GM20431 (cell line): ENCODE measurements at regions not wholly inside any gene's neighbourhood (a gene's known extent, or its start where the extent isn't known, plus 50 kb on each side); places are given as distances from the start of the nearest gene placed in this dataset.

Experiments used
- in situ Hi-C: fragments of 300-500 bp; cut with MseI, MboI; formaldehyde crosslinking; loops from one replicate; pipeline ENCODE4 v1.15.0; 2020; ENCODE audit warnings: low sequenced_read_pairs; ENCODE audit not compliant: unreplicated experiment

DNA sequence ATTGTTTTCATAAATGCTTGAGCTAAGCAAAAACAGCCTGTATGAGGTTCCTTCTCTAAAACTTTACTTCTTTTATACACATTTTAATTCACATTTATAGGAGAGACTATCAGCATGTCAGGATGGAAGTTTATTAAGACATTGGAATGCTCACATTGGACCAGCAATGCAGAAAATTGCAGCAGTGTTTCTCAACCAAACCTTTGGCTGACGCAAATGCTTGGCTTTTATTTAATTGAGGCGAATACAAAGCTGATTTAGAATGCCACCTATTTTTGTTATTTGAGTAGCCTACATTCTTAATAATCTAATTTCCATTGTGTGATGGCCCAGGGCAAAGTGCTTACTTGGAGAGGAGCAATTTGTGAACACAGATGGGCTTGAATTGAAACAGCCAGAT is 283.2 kb downstream of the ARL4A start:
- in situ Hi-C loops: no loop called here

- in situ Hi-C loops: no loop called here
Measured at GRCh38 chr7:12974451-12975166, 287.2 kb downstream of the ARL4A start.

DNA sequence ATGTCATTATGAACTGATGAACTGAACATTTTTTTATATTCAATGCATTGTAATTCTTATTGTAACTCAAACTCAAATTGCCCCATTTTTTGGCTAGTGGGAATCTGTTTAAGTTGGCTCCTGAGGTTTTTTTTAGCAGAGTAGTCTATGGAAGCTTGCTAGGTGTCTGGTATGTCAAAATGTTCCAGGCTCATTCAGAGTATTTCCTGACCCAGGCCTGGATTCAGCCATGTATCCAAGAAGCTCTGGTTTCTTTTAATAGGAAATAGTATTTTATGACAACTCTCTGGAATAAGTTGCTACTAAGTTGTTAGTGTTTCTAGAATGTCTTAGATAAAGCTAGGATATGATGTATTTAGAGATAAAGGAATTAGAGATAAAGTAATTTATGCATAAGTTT is 288.0 kb downstream of the ARL4A start:
- in situ Hi-C loops: no loop called here

- in situ Hi-C loops: no loop called here
Measured at GRCh38 chr7:12979181-12979580, 291.7 kb downstream of the ARL4A start.

GRCh38 chr7:12982178-12982577 is 294.7 kb downstream of the ARL4A start:
- in situ Hi-C loops: no loop called here

- in situ Hi-C loops: no loop called here
Measured at GRCh38 chr7:12984117-12984516, 296.7 kb downstream of the ARL4A start.

DNA sequence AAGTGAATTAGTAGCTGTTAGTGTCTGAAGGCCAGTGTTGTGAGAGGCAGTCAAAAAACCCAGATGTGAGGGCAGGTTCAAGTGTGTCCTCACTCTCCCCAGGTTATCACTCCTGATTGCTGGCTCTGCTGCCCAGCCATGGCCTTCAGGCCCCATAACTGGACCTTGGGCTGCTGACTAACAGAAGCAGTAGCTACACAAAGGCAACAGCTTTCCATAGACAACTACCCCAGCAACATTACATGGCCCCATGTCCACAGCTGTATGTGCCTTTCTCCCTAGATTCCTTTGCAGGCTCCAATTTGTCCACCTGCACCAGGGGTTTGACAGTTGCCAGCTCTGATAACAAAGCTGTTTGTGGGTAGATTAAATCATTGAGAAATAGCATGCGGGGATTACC is 297.8 kb downstream of the ARL4A start:
- in situ Hi-C loops: no loop called here

DNA sequence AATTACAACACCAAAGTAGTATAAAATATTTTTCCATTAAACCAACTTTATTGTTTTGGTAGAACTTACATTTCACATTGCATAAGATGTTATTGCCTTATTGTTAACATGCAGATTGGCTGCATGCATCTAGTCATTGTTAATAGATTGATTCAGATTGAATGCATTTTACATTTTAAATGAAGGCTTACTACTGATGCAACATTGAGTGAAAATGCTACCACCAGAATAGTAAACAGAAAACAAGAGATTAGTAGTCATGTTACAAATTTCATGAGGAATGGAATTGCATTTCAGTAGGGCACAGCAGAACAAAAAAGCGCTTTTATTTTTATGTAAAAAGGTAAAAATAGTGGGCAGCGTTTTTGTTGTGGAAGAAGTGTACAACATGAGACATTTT is 298.3 kb downstream of the ARL4A start:
- in situ Hi-C loops: no loop called here

DNA sequence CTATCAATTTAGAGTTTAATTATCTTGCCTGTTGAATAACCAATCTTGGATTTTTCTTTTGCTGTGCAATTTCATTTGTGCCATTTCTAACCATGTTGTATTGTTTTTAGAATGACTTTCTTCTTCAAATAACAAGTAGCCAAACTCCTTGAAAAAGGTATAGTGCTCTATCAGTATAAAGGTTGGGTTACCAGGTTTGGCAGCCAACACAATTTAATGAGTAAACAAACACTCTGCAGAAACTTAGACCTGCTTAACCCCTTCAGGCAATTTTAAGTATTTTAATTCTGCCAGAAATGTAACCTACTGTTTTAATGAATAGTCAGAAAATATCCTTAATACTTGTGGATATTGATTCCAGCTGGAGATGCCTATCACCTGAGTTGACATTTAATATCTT is 299.8 kb downstream of the ARL4A start:
- in situ Hi-C loops: no loop called here

DNA sequence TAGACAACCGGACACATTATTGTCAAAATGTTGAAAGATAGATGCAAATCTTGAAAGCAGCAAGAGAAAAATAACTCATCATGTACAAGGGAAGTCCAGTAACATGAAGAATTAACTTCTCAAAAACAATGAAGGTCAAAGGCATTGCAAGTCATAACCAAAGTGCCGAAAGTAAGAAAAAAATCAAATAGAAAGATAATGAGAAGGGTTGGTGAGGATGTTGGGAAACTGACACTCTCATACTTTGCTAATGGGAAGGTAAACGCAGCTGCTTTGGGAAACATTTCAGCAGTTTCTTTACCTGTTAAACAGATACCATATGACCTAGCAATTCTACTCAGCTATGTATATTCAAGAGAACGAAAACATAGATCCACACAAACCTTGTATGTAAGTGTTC is 303.0 kb downstream of the ARL4A start:
- in situ Hi-C loops: no loop called here

- in situ Hi-C loops: no loop called here
Measured at GRCh38 chr7:12993025-12993424, 305.6 kb downstream of the ARL4A start.

DNA sequence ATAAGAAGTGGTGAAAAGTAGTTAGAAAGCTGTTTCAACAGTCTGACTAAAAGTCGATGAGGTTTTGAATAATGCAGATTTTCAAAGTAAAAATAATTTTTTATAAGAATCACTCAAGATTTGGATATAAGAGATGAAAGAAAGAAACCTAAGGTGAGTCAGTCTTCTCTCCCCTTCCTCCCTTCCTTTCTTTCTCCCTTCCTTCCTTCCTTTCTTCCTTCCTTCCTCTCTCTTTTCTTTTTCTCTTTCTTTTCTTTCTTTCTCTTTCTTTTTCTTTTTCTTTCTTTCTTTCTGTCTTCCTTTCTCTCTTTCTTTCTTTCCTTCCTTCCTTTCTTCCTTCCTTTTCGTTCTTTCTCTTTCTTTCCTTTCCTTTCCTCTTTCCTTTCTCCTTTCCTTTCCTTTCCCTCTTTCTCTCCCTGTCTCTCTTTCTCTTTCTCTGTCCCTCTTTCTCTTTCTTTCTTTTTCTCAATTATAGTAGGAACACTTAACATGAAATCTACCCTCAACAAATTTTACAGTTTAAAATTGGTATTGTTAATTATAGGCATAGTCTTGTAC is 308.6 kb downstream of the ARL4A start:
- in situ Hi-C loops: no loop called here

GRCh38 chr7:13007331-13007730 is 319.9 kb downstream of the ARL4A start:
- in situ Hi-C loops: no loop called here

DNA sequence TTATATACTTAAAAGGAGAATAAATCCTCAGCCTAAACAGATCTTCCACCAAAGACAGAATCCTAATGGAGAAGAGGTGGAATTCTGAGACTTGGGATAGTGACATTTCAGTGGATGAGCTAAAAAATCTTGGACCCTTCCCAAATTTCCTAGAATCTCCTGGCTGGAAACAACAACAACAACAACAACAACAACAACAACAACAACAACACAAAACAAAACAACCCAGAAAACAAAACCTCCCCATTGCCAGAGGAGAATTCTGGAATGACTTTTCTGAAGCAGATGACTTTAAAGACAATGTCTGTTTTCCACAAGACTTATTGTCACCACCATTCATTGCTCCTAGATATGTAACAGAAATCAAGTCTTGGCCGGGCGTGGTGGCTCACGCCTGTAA is 322.1 kb downstream of the ARL4A start:
- in situ Hi-C loops: no loop called here

DNA sequence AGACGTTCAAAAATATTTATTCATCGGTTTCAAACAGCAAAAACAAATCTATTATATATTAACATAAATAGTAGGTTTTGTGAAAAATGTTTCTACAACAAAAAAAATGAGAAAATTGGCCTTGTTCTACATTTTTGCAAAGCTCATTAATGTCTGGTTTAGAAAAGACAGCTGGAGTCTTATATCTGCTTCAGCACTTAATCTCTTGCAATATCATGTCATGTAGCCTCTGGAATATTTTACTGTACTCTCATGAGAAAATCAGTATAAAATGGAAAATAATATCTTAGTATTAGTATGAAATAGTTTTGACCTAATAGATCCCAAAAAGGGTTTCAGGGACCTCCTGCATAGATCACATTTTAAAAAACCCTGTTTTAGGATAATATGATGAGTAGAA is 326.6 kb downstream of the ARL4A start:
- in situ Hi-C loops: no loop called here

GRCh38 chr7:13016036-13016581 is 328.7 kb downstream of the ARL4A start:
- in situ Hi-C loops: no loop called here

GRCh38 chr7:13016592-13017332 is 329.3 kb downstream of the ARL4A start:
- in situ Hi-C loops: no loop called here

- in situ Hi-C loops: no loop called here
Measured at GRCh38 chr7:13017333-13017857, 330.0 kb downstream of the ARL4A start.

- in situ Hi-C loops: no loop called here
Measured at GRCh38 chr7:13017881-13018280, 330.4 kb downstream of the ARL4A start.

GRCh38 chr7:13021566-13022300 is 334.3 kb downstream of the ARL4A start:
- in situ Hi-C loops: no loop called here
